HG03103 (cell line): ENCODE measurements at regions not wholly inside any gene's neighbourhood (a gene's known extent, or its start where the extent isn't known, plus 50 kb on each side); places are given as distances from the start of the nearest gene placed in this dataset.
"Not testable (repeated sequence)": the region's sequence is repeated elsewhere in the genome, so short reads cannot be mapped to it uniquely, and the experiment has no call there.

Experiments used
- ATAC-seq: cut with Tn5 transposase; IDR thresholded peaks from one replicate; pipeline ENCODE4 v1.9.1; 2021; ENCODE audit warnings: low read depth; ENCODE audit not compliant: unreplicated experiment

- ATAC-seq, result no peak
Observed at GRCh38 chr2:146604521-146604920, 1240.3 kb upstream of the ACVR2A start.

GRCh38 chr2:146602856-146603255 is 1242.0 kb upstream of the ACVR2A start:
- ATAC-seq, result no peak

- no peak for ATAC-seq
Observed at GRCh38 chr2:146602383-146602782, 1242.4 kb upstream of the ACVR2A start.

GRCh38 chr2:146598791-146599190 is 1246.0 kb upstream of the ACVR2A start:
- ATAC-seq, result no peak

DNA sequence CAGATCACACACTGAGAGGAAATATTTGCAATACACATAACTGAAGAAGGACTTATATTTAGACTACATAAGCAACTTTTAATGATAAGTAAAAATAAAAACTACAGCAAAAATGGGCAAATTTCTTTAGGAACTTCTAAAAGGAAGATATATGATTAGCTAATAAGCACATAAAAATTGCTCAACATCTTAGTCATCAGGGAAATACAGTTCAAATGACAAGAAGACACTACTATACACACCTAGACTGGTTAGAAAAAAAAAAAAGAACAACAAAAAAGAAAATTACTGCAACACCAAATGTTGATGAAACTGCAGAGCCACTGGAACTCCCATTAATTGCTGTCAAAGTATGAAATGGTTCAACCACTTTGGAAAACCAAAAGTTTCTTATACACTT is 1247.5 kb upstream of the ACVR2A start:
- ATAC-seq, result no peak

GRCh38 chr2:146591908-146592307 is 1252.9 kb upstream of the ACVR2A start:
- no peak for ATAC-seq

DNA sequence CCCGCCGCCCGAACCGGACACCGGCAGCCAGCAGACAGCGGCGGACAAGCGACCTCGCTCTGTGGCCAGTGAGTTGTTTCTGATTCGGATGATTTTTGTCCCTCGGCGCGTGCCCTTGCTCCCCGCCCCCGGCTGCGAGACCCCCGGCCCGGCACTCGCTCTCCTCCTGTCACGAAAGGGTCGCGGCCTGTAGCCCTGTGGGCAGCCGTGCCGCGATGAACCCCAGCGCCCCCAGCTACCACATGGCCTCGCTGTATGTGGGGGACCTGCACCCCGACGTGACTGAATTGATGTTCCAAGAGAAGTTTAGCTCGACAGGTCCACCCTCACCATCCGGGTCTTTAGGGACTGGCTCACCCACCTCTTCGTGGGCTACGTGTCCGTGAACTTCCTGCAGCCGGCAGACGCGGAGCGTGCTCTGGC is 1257.5 kb upstream of the ACVR2A start:
- ATAC-seq, result no peak

DNA sequence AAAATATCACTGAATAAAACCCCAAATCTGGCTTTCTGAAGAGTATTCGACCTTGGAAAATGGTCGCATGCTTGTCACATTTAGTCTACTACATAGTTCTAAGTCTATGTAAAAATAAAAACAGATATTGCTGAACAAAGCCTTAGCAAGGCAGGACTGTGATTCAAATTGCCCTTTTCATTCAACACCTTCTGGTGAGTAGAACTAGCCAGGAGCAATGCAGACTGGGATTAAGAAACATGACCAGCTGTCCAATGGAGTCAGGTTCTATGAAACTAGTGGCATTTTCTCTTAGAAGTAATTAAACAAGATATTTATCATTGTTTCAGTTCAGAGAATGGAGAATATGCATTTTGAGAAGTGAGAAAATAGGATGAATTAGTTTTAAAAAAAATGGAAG is 1260.5 kb upstream of the ACVR2A start:
- ATAC-seq, result no peak

GRCh38 chr2:146579147-146579930 is 1265.5 kb upstream of the ACVR2A start:
- ATAC-seq, result no peak

GRCh38 chr2:146576339-146577111 is 1268.3 kb upstream of the ACVR2A start:
- no peak for ATAC-seq

GRCh38 chr2:146572598-146572997 is 1272.2 kb upstream of the ACVR2A start:
- ATAC-seq, result no peak

- no peak for ATAC-seq
Observed at GRCh38 chr2:146561996-146562395, 1282.8 kb upstream of the ACVR2A start.

GRCh38 chr2:146547236-146547635 is 1297.6 kb upstream of the ACVR2A start:
- ATAC-seq, result no peak

- ATAC-seq, result no peak
Observed at GRCh38 chr2:146544701-146545100, 1300.1 kb upstream of the ACVR2A start.

- ATAC-seq, result no peak
Observed at GRCh38 chr2:146541896-146542295, 1302.9 kb upstream of the ACVR2A start.

GRCh38 chr2:146540271-146540932 is 1304.4 kb upstream of the ACVR2A start:
- ATAC-seq, result no peak

DNA sequence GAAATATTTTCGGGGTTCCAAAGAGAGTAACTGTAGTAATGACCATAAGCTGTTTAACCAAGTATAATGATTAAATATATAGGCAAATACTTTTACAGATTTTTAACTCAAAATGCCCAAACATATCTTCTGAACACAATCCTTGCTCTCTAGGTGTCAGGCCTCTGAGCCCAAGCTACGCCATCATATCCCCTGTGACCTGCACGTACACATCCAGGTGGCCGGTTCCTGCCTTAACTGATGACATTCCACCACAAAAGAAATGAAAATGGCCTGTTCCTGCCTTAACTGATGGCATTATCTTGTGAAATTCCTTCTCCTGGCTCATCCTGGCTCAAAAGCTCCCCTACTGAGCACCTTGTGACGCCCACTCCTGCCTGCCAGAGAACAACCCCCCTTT is 1305.1 kb upstream of the ACVR2A start:
- not testable (repeated sequence) for ATAC-seq

DNA sequence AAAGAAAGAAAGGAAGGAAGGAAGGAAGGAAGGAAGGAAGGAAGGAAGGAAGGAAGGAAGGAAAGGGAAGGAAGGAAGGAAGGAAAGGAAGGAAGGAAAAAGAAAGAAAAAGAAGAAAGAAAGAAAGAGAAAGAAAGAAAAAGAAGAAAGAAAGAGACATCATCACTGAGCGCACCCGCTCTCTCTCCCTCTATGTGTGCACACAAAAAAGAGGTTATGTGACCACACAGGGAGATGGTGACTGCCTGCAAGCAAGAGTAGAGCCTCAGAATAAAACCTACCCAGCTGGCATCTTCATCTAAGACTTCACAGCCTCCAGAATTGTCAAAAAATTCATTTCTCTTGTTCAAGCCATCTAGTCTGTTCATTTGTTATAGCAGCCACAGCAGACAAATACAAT is 1307.4 kb upstream of the ACVR2A start:
- no peak for ATAC-seq

DNA sequence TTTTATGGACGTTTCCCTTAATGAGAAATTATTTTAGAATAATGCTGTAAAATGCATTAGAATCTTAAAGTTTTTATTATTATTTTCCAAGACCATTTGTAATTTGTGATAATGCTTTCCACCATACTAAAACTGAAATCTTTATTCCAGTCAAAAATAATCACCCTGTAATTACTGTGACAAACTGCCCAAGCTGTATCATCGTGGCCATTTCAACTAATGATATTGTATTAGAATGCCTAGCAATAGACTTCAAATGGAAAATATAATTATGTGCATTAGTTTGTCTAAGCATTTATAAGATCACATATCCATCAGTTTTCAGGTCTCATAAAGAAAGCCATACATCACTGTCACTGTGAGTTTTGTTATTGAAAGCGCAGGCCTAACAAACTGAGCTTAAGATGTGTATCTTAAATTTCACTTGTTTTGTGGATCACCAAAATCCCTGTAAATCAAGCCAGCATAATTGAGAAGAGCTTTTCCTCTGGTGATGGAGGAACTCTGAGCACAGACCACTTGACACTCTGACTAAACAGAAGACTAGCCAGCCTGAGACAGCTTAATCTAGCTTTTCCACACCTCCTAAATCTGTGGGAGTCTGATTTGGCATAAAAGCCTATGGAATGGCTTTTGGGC is 1312.2 kb upstream of the ACVR2A start:
- no peak for ATAC-seq

DNA sequence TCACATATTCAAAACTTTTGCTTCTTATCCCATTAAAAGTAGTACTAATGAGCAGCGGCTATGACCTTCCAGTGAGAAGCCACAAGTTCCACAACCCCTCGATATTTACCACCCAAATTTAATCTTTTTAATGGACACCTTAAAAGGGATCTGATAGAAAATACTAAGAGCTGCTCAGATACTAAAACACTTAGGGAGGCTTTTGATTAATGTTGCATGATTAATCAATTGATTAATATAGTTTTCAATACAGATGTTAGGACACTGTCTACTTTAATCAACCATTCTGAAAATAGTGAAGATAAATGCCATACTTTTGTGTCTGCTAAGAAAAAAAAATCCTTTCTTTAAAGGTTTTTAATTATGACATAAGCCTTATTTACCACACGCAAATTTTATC is 1312.8 kb upstream of the ACVR2A start:
- ATAC-seq, result no peak

- ATAC-seq, result no peak
Observed at GRCh38 chr2:146530886-146531285, 1313.9 kb upstream of the ACVR2A start.
